ENCODE measurements at regions not wholly inside any gene's neighbourhood (a gene's known extent, or its start where the extent isn't known, plus 50 kb on each side); places are given as distances from the start of the nearest gene placed in this dataset.

DNA sequence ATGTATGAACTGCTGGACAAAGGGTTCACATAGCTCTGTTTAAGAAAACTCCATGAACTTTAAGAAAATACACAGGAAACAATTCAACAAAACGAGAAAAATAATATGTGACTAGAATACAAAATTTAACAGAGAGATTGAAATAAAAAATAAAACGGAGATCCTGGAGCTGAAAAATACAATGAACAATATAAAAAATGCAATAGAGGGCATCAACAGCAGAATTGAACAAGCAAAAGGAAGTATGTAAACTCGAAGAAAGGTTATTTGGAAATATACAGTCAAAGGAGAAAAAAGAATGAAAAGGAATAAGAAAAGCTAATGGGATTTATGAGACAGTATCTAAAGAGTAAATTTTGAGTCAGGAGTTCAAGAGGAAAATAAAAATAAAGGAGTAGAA lies 163.0 kb upstream of the DACH1 start:
- Mint-ChIP-seq H3K27ac (no peak overlapping the region), H3K4me1 (no peaks in the 10 kb centered on the region), H3K27me3 (no peaks in the 10 kb centered on the region), H3K4me3 (no peak overlapping the region), H3K36me3 (no peaks in the 10 kb centered on the region), H3K9me3 (peaks cover 0 to 30% (median 20%) of the 10 kb centered on the region in 9 donors)
- no peak for ATAC-seq
- no peak for DNase-seq
- POLR2A ChIA-PET, result no interaction called here

DNA sequence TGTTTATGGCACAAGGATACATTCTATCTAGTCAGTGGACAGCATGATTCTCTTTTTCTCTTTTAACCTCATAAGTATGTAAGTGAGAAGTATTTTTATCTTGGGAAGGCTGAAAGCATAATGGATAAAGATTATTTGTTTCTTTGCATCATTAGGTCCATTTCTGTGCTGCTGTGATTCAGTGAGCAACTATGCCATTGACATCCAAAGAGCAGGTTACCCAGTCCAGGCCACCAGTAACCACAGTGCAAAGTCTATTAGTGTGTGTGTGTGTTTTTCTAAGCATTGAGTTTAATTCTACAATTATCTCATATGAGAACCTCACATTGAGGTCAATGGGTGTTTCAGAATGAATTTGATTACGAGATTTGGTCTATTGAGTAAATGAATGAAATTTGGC lies 158.8 kb upstream of the DACH1 start:
- Mint-ChIP-seq H3K27me3 (no peaks in the 10 kb centered on the region), H3K9me3 (peaks cover 0 to 29% (median 17%) of the 10 kb centered on the region in 9 donors), H3K4me3 (no peak overlapping the region), H3K27ac (no peak overlapping the region), H3K4me1 (no peaks in the 10 kb centered on the region), H3K36me3 (no peaks in the 10 kb centered on the region)
- DNase-seq, result no peak
- POLR2A ChIA-PET, result no interaction called here
- ATAC-seq, result no peak

DNA sequence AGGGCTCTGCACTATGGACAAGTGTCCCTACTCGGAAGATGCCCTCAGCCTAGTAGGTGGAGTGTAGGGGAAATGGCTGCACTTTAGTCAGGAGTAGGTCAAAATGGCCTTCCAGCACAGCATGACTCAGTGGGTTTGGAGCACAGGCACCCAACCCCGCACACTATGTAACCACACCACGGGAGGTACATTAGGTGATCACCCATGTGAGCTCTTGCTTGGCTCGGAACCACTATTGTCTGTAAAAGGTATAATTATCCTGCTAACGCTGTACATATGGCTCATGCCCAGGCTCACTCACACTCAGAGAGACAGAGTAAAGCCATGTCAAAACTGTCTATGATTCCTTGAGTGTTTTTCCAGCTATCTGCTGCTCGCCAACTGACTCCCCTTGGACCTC lies 156.9 kb upstream of the DACH1 start:
- ATAC-seq (no peak), DNase-seq (no peak)
- no peak overlapping the region for H3K27ac Mint-ChIP-seq
- no peak overlapping the region for H3K4me3 Mint-ChIP-seq
- no peaks in the 10 kb centered on the region for H3K27me3 Mint-ChIP-seq
- no peaks in the 10 kb centered on the region for H3K4me1 Mint-ChIP-seq
- POLR2A ChIA-PET, result no interaction called here
- H3K9me3 Mint-ChIP-seq, result peaks cover 0 to 13% (median 5%) of the 10 kb centered on the region in 9 donors
- no peaks in the 10 kb centered on the region for H3K36me3 Mint-ChIP-seq

DNA sequence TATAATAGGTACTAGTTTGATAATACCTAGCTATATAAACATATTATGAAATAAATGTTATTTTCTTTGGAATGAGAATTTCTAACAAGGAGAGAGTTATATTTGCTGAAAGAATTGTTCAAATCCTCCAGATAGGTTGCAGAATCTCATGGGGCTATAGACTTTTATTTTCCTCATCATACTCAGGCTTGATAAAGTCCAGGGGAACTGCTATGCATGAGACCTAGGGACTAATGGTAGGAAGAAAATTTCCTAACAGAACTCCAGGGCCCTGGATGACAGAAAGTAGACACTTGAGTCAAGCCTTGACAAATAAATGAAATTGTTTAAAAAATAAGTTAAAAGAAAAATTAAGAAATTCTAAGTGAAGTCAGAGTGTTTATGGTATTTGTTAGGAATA lies 138.5 kb upstream of the DACH1 start:
- H3K9me3 Mint-ChIP-seq, result peaks cover 0 to 19% (median 3%) of the 10 kb centered on the region in 9 donors

DNA sequence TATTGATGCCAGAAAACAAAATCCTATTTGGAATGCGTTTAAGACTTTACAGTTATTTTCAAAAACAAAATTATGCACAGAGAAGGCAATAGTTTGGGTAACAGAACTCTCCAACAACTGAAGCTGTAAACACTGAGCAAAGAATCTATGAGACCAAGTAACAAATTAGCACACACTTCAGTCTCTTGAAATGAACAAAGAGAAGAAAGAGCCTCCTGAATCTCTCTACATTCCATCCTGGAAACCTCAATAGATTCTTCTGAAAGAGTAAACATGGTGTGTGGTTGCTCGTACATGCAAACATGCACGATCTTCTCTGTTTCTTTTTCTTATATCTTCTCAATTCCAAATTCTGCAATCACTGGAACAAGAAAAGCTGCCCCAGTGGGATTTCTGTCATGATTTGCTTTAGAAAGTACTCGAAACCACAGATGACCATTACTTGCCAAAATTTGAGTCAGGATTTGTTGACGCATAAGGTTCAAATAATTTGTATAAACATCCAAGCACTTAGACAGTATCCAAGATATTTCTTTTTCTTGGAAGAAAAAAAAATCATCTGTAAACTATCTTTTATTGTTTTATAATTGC lies 137.9 kb upstream of the DACH1 start:
- DNase-seq (no peak), ATAC-seq (no peak)
- Mint-ChIP-seq H3K36me3 (no peaks in the 10 kb centered on the region), H3K4me3 (no peak overlapping the region), H3K27me3 (no peaks in the 10 kb centered on the region), H3K27ac (no peak overlapping the region), H3K4me1 (peaks cover 0 to 1% (median 0%) of the 10 kb centered on the region in 4 donors), H3K9me3 (peaks cover 0 to 20% (median 3%) of the 10 kb centered on the region in 9 donors)
- POLR2A ChIA-PET, result no interaction called here

More for the DNA sequence above, 138.5 kb upstream of the DACH1 start:
- Mint-ChIP-seq H3K4me3 (no peak overlapping the region), H3K4me1 (peaks cover 0 to 1% (median 0%) of the 10 kb centered on the region in 4 donors), H3K27ac (no peak overlapping the region), H3K36me3 (no peaks in the 10 kb centered on the region), H3K27me3 (no peaks in the 10 kb centered on the region)
- ATAC-seq (no peak), DNase-seq (no peak)
- POLR2A ChIA-PET, result no interaction called here

DNA sequence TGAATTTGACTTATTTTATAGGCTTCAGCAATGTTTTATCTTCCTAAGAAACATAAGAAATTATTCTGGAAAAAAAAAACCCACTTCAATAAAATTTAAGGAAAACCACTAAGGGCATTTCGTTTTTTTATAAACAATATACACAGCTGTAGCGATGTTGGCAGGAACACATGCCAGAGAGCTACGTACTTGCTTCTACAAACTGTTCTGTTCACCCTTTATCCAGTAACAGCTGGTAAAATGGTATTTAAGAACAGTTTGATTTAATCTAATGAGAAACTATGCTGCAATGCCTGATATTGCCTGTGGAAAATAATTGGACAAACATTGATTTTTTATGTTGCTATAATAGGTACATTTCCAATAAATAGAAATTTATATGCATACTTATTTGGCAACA lies 137.2 kb upstream of the DACH1 start:
- ATAC-seq (no peak), DNase-seq (no peak)
- H3K4me1 Mint-ChIP-seq, result peaks cover 0 to 1% (median 0%) of the 10 kb centered on the region in 4 donors
- H3K4me3 Mint-ChIP-seq, result no peak overlapping the region
- POLR2A ChIA-PET, result no interaction called here
- no peaks in the 10 kb centered on the region for H3K27me3 Mint-ChIP-seq
- no peaks in the 10 kb centered on the region for H3K36me3 Mint-ChIP-seq
- H3K9me3 Mint-ChIP-seq, result peaks cover 2 to 21% (median 4%) of the 10 kb centered on the region in 9 donors
- no peak overlapping the region for H3K27ac Mint-ChIP-seq

DNA sequence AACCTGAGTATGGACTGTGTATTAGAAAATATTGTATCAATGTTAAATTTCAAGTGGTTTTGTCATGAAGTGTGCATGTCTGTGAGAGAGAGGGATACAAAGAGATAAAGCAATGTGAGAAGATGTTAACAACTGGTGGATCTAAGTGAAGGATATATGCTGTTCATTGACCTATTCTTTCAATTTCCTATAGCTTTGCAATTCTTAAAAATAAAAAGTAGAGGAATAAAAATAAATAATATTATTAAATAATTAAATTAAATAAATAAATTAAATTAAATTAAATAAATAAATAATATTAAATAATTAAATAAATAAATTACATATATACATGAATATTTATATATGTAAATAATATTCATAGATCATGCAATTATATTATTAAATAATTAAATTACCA lies 131.2 kb upstream of the DACH1 start:
- H3K27me3 Mint-ChIP-seq, result no peaks in the 10 kb centered on the region
- peaks cover 2 to 21% (median 9%) of the 10 kb centered on the region in 9 donors for H3K9me3 Mint-ChIP-seq
- peaks cover 0 to 1% (median 0%) of the 10 kb centered on the region in 4 donors for H3K4me1 Mint-ChIP-seq
- no peak overlapping the region for H3K4me3 Mint-ChIP-seq
- ATAC-seq (no peak), DNase-seq (no peak)
- H3K36me3 Mint-ChIP-seq, result no peaks in the 10 kb centered on the region
- POLR2A ChIA-PET, result no interaction called here
- no peak overlapping the region for H3K27ac Mint-ChIP-seq

DNA sequence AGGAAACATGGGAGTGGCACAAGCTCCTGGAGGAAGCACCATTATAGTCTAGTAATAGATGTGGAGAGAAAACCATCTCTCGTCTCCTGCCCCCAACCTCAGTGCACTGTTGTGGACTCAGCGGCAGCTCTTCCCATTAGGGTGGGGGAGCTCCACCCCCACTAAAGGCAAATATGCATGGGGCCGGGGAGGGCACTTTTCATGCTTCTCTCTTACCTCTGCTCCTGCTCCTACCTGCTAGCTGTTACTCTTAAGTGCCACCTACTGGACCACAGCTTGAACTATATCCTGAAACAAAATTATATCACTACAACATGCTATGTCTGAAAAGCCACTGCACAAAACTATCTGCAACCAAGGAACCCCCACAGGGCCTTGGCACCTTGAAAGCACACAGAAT lies 112.6 kb upstream of the DACH1 start:
- ATAC-seq, result no peak
- POLR2A ChIA-PET, result no interaction called here
- DNase-seq, result no peak
- Mint-ChIP-seq H3K27me3 (peaks cover 0 to 2% (median 0%) of the 10 kb centered on the region in 5 donors), H3K4me1 (no peaks in the 10 kb centered on the region), H3K9me3 (peaks cover 0 to 19% (median 6%) of the 10 kb centered on the region in 9 donors), H3K4me3 (no peak overlapping the region), H3K27ac (no peak overlapping the region), H3K36me3 (peaks cover 0 to 7% (median 0%) of the 10 kb centered on the region in 3 donors)

DNA sequence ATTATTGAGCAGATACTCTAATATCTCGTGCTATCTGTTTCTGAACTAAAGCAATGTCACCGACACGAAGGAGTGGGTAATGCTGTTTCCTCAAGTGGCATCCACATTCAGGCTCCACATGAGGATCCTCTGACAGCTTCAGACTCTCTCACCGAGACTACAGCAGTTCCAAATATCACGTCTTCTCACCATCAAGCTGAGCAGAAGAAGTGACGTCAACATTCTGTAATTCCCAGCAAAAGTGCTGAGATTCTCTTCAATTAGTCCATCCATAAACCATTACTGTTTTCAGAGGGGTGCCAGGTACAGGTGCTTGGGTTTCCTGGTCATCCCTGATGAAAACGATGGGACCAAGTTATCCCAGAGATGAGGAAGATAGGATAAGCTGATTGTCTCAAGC lies 110.0 kb upstream of the DACH1 start:
- no peaks in the 10 kb centered on the region for H3K4me1 Mint-ChIP-seq
- no peaks in the 10 kb centered on the region for H3K36me3 Mint-ChIP-seq
- ATAC-seq (no peak), DNase-seq (no peak)
- POLR2A ChIA-PET, result no interaction called here
- H3K9me3 Mint-ChIP-seq, result peaks cover 0 to 7% (median 2%) of the 10 kb centered on the region in 9 donors
- no peak overlapping the region for H3K27ac Mint-ChIP-seq
- H3K4me3 Mint-ChIP-seq, result no peak overlapping the region
- no peaks in the 10 kb centered on the region for H3K27me3 Mint-ChIP-seq

DNA sequence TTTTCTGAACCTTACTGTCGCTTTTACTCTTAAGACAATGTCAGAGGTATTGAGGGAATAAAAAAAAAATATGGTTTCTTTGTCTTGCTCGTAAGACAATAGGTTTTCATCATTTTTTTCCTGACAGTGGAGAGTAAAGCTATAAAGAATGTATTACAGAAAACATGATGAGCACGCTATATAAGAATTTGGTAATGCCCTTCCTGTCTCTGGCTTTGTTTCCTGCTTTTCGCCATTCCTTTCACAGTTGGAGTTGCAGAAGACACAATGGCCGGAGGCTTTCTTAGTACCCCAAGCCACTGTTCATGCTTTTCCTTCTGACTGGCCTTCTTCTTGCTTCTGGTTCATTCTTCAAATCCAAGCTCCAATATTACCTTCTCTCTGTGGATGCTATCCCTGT lies 101.0 kb upstream of the DACH1 start:
- H3K4me3 Mint-ChIP-seq, result no peak overlapping the region
- POLR2A ChIA-PET, result no interaction called here
- no peaks in the 10 kb centered on the region for H3K36me3 Mint-ChIP-seq
- H3K27me3 Mint-ChIP-seq, result peaks cover 0 to 2% (median 0%) of the 10 kb centered on the region in 5 donors
- H3K27ac Mint-ChIP-seq, result no peak overlapping the region
- ATAC-seq (no peak), DNase-seq (no peak)
- H3K9me3 Mint-ChIP-seq, result peaks cover 0 to 3% (median 0%) of the 10 kb centered on the region in 9 donors
- H3K4me1 Mint-ChIP-seq, result peaks cover 0 to 4% (median 2%) of the 10 kb centered on the region in 4 donors

DNA sequence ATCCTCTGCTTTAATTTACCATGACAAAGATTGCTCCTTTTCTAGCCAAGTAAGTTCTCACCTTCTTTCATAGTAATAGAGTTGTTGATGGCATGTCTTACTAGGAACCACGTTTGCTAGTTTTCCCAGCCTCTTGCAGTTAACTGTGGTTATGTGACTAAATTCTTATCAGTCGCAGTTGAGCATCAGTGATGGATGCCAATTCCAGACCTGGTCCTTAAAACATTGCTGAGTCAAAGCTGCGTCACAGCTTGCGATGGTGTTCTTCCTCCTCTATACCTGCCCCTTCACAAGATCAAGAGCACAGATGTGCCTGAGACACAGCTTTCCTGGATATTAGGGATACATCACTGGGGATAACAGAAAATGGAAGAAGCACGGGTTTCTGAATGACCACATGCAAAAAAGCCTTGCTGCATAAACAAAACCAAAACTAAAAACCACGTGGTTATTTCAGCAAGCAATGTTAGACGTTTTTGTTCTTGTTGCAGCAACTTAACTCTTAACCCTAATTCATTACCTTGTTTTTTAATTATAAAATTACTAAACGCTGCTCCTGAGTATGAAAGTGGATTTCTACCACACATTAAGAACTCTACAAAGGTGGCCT lies 97.6 kb upstream of the DACH1 start:
- Mint-ChIP-seq H3K27me3 (peaks cover 0 to 2% (median 0%) of the 10 kb centered on the region in 5 donors), H3K27ac (no peak overlapping the region), H3K4me1 (peaks cover 0 to 4% (median 2%) of the 10 kb centered on the region in 4 donors), H3K9me3 (peaks cover 0 to 3% (median 0%) of the 10 kb centered on the region in 9 donors), H3K4me3 (peak overlapping the region in 6 of 10 donors; percentile 12 to 81 (median 42)), H3K36me3 (no peaks in the 10 kb centered on the region)
- no peak for DNase-seq
- POLR2A ChIA-PET, result no interaction called here
- no peak for ATAC-seq

DNA sequence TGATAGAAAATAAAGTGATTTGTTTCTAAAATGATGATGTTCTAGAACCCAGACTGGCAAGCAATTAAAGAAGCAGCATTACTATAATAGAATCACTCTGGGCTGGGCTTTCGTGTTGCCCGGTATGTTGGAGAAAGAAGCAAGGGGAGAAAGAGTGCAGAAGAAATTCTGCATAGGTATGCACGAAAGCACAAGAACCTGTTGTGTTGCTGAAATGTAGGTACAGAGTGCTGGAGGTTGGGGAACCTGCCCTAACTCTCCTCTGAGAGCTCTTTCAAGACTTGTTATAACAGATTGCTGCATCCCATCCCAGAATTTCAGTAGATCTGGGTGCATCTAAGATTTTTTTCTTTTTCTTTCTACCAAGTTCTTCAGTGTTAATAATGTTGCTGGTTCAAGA lies 95.7 kb upstream of the DACH1 start:
- H3K27me3 Mint-ChIP-seq, result peaks cover 0 to 2% (median 0%) of the 10 kb centered on the region in 5 donors
- ATAC-seq, result no peak
- H3K9me3 Mint-ChIP-seq, result no peaks in the 10 kb centered on the region
- H3K27ac Mint-ChIP-seq, result no peak overlapping the region
- H3K36me3 Mint-ChIP-seq, result no peaks in the 10 kb centered on the region
- POLR2A ChIA-PET, result no interaction called here
- peaks cover 0 to 4% (median 2%) of the 10 kb centered on the region in 4 donors for H3K4me1 Mint-ChIP-seq
- no peak overlapping the region for H3K4me3 Mint-ChIP-seq
- no peak for DNase-seq

DNA sequence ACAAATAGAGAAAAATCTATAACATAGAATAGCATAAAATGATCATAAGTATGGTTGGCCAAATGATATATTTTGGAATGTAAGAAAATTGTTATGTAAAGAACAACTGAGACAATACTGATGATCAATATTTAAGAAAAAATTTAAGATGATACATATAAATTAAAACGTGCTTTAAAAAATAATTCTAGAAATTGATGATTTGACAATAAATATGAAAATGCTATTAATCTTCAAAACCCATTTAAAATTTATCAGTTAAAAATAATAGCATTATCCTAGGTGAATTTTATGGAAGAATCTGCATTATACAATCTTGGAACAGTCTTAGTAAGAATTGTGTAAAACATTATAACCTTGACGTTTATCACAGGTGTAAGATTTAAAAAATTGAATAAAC lies 95.1 kb upstream of the DACH1 start:
- DNase-seq (no peak), ATAC-seq (no peak)
- Mint-ChIP-seq H3K4me3 (no peak overlapping the region), H3K9me3 (no peaks in the 10 kb centered on the region), H3K36me3 (no peaks in the 10 kb centered on the region), H3K27me3 (peaks cover 0 to 2% (median 0%) of the 10 kb centered on the region in 5 donors), H3K27ac (no peak overlapping the region), H3K4me1 (peaks cover 0 to 4% (median 2%) of the 10 kb centered on the region in 4 donors)
- POLR2A ChIA-PET, result no interaction called here

DNA sequence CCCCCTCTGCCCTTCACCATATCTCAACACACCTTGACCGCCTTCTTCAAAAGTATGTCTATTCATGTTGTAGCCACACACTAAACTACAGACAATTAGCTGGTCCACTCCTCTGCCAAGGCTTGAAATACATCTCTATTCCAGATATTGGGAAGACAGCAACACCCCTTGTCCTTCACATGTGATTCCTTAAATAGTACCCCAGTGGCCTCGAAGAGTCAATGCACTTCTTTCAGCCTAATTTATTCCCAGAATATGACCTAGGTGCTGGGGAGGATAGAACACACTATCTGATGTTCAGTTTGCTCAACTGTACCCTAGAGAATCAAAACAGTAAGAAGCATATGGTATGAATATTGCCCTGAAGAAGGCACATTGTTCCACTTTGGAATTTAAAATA lies 82.4 kb upstream of the DACH1 start:
- Mint-ChIP-seq H3K27ac (no peak overlapping the region), H3K9me3 (peaks cover 0 to 6% (median 0%) of the 10 kb centered on the region in 9 donors), H3K4me3 (no peak overlapping the region), H3K4me1 (no peaks in the 10 kb centered on the region), H3K36me3 (peaks cover 0 to 2% (median 0%) of the 10 kb centered on the region in 3 donors), H3K27me3 (no peaks in the 10 kb centered on the region)
- ATAC-seq (no peak), DNase-seq (no peak)
- POLR2A ChIA-PET, result no interaction called here

All from naive thymus-derived CD8-positive, alpha-beta T cell (primary cell).